Islet of Langerhans (tissue), 1 donor: ENCODE measurements at regions not wholly inside any gene's neighbourhood (a gene's known extent, or its start where the extent isn't known, plus 50 kb on each side); places are given as distances from the start of the nearest gene placed in this dataset.

Source experiments
- FAIRE-seq: peaks from one replicate; lab custom pipeline; 2011; peaks lifted over from hg19 to GRCh38; lab: Jason Lieb, UNC

DNA sequence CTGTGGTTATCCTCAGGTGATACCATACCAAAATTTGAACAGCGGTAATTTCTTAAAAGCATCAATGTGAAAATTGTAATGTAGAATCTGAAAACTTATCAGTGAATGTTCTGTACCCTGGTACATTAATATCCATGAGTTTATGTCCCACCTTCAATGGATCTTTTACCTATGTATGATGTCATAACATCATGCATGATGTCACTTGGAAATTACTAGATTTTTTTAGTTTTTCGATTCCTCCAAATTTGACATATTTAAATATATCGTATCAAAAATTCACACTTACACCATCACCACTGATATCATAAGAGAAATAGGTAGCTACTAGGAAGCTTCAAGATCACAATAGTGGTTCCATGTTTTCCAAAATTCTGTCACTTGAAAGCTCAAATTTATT, 95.0 kb upstream of the AKR1E2 start:
- no peak for FAIRE-seq

DNA sequence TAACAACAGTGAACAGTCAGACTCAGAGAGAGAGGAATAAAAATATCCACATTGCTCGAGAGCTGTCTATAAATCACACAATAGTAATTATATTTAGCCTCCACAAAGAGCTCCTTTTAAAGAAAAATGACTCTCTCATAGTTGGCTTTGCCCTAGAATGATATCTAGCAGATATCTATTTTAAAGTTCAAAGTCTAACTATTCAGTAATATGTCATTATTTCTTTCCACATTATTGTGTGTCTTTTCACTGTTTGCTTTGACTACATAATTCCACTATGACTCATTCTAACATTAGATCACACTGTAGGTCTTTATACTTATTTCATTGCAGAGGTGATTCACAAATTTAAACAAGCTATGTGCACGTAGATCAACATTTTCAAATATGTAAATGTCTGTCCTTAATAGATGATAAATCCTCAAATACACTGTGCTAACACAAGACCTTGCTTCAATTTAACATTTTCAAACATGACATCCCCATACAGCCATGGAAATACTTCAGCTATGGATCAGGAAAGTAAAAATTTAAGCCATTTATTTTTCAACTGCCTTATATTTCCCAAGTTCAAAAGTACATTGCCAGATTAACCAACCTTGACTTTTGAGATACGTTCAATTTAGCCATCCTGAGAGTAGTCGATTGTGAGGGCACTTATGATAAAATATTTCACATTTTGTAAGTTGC, 99.9 kb upstream of the AKR1E2 start:
- peak; percentile 99 for FAIRE-seq

DNA sequence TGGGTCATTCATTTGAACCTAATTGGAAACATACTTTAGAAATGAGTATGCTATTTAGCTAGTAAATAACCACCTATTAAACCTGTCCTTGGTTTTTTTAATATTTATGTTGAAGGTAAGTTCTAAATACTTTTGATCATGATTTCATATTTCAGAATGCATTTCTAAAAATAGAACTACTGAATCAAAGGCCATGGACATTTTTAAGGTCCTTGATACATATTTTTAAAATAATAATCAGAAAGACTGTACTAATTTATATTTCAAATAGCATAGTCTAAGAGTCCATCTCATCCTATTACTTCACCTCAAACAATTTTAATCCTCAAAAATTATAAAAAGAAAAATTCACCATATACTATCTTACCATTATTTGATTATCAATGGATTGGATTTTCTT, 102.1 kb upstream of the AKR1E2 start:
- FAIRE-seq, result no peak

DNA sequence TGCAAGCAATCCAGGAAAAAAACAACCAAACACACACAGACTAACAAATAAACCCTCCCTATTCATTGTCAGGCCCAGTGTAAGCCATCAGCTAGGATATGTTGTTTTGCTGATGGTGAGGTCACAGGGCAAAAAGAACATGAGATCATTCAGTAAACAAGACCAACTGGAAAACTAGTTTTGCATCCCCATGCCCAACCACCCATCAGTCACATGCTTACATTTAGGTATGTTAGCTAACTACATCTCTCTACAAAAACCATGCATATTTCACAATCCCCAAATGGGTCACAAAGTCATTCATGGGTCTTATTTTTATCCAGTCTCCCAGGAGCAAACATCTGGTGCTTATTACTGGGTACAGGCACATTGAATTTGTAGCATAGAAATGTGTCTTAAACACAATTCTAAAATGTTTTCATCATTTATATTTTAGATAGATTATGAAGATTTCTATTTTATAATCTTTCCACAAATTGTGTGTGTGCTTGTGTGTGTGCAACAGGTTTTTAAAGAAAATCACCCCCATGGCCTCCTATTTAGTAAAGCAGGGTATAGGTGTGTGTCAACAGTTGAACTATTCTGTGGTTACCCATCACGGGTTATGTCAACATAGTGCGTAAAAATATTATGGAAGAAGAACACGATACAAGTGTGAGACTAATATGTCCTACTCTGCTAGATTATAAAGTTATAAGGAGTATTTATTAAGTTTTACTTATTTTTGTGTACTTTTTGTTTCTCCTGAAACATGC, 103.8 kb upstream of the AKR1E2 start:
- FAIRE-seq, result no peak

DNA sequence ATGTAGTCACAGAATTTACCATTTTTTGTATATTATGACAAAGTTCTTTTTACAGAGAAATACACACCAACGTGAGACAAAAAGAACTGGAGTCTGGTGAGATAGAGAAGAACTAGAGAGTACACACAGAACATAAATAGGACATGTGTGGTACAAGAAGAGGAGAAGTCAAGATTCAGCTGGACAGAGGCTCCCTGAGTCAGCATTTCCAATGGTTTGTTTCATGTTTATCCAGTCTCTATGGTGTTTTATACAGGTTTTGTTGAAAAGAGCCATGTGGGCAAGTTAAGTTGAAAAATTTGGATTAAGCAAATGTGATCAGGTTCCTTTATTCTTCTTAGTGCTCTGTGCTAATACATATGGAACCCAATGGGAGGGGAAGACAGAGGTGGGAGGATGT, 105.5 kb upstream of the AKR1E2 start:
- peak; percentile 13 for FAIRE-seq

DNA sequence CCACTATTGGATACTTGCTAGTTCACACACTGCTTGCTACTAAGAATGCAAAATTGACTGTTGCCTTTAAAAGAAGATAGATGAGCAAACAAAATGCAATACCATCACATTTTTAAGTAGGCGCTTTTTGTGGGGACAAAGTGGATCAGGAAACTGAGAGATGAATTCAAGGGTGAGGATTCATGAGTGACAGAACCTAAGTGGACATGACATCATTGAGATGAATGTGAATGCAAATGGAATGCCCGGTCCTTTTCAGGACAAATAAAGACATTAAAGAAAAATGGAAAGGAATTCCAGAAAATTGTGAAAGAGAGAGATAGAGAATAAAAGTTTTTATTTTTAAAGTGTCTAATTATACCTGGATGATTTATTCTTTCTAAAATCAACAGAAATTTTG, 106.3 kb upstream of the AKR1E2 start:
- no peak for FAIRE-seq

DNA sequence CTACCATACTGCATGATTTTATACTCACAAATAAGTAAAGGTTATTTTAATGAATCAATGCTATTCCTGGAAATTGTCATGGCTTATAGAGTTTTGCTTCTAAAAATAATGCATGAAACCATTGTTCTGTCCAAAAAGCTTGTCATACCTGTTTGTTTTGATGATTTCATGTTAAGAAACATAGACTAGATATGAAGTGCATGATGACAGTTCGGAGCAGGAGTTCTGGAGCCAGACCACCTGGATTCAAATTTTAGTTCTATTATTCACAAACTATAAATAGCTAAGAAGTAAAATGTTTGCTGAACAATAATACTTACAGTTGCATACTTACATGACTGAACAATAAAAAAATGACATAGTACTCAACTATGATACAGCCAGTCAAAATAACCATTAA, 107.0 kb upstream of the AKR1E2 start:
- FAIRE-seq, result no peak

DNA sequence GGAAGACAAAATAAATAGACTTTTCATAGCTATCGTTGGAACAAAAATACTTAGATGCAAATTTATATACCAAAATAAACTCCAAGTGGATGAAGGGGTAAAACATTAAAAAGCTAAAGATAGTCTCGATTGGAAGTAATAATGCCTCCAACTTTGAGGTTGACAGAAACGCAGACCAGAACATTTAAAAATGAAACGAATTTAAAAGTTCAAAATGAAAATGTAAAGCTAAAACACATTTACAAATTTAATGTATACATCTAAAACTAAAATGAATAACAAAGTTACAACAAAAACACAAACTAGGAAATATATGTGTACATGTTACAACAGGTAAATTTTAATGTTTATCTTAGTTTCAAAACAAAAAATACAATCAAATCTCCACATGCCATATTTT, 107.5 kb upstream of the AKR1E2 start:
- FAIRE-seq, result no peak

DNA sequence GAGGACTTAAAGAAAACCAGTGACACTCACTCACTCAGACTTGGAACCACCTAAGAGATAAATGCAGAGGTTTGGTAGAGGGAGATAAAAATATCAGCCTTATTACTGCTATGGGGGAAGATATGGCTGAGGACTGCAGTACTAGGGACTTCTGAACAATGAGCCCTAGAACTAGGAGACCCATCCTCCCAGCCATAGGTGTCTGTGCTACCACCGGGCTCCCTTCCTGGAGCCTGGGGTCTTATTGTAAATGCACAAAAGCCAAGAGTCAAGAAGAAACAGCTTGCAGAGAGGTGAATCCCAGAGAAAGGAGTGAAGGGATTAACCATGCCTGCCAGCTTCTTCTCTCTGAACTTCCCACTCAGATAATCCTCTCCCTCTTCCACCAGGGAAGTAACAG, 108.3 kb upstream of the AKR1E2 start:
- no peak for FAIRE-seq

DNA sequence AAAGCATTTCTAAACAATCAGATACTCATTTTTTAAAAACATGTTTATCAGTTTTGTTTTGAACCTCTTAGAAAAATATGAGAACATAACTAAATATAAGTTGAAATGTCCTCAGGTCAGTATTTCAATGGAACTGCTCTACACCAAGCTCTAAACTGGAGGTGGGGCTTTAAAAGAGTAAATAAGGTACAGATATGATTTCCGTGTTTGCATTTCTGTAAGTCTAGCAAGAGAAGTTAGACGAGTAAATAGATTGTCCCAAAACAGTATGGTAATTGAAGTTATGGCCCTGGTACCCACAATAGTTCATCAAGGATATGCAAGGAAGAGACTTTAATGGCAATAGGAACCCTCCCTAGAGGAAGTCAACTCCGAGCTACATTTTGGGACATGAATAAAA, 115.1 kb upstream of the AKR1E2 start:
- FAIRE-seq, result no peak

DNA sequence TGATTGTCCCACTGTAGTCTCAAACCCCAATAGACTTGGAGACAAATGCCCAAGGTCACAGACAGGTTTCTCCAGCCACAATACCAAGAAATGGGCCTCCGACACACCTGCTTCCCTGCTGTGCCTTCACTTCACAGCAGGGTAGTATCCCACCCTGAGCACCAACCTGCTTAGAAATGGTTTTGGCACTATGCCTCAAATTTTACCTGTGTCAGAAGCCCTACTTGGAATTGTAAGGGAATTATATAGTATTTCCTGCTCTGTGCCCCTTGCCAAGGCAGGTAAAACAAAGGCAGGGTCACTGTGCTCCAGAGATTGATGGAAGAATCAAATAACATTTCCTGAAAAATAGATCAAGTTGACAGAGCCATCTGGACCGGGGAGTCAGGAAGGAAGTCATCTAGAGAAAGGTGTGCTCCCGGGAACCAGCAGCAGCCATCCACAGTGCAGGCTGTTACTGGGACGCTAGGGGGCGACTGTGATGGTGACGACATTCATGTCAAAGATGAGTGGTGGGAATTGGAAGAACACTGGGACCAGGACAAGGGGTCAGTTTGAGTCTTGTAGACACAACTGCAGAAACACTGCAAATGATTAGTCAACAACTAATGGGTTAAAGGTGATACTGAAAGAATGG, 117.8 kb upstream of the AKR1E2 start:
- FAIRE-seq, result no peak

DNA sequence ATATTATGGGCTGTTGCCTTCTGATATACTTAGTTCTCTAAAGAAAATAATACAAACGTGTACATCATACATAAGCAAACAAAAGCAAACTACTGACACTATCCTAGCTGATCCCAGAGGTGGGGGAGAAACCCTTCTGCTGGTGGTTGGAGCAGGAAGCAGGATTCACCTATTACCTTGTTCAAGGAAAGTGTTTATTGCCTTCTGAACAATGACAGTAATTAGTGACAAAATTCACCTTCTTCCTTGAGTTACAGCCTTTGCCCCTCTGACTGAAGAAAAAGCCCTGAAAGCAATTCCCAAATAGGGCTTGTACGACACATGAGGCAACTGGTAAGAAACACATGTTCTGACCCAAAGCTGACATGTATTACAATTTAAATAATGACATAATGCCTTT, 118.8 kb upstream of the AKR1E2 start:
- FAIRE-seq, result no peak

DNA sequence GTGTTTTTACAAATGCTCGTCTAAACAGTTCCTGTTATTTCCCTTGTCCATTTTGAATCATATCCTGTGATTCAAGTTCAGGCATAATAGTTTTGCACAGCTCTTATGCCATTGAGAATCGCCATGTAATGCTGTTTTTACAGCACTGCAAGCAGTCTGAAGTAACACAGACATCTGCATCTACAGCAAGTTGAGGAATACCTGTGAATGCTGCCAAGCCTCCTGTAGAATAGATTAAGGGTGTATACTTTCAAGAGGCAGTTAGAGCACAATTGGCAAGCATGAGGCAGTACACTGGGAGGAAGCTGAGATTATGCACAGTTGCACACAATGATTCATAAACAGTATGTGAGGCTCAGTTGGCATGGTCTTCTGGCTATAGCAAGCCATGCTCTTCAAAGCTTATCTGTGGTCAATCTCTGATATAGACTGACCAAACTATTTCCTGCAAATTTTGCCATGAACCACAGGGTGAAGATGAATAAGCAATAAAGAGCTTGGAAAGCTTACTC, 121.9 kb upstream of the AKR1E2 start:
- FAIRE-seq, result no peak

DNA sequence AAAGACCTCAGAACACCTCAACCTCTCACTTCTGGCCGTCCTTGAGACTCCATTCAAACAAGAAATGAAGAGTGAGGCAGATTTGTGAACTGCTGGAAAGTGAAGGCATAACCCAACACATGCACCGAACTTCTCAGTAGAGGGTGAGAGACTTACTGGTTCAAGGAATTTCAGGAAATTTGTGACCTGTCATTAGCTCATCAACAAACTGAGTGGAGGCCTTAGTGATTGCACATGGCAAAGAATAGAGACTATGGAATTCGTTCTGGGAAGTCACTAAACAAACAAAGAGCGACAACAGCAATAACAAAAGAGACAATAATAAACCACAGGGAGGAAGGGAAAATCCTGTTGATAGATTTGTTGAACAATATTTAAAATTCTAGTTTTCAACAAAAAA, 125.0 kb upstream of the AKR1E2 start:
- FAIRE-seq, result no peak

DNA sequence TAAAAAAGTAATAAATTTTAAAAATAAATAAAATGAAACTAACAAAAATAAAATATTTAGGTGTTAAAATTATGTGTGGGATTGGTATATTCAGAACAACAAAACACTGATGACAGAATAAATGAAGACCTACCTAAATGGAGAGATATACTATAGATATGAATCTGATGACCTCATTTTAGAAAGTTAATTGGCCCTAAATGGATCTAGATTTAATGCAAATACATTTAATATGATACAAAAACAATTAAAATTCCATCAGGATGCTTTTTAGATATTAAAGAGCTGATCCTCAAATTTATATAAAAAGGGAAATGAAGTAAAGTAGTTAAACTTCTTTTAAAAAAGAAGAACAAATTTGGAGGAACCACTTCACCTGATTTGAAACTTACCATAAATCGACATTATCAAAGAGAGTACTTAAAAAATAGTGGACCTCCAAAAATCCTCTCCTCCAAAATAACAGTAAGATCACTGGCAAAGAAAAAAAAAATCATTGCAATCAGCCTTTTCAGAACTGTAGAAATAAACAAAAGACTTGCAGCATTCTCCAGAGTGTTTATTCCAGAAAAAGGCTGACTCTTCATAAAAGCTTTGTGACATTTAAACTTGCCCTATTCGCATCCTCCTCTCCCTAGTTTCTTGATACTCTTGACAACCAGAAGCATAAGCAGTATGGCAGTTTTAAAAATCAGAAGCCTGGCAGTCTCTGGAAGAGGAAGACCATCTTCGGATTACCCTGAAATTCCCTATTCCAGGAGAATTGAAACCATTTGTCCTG, 125.9 kb upstream of the AKR1E2 start:
- no peak for FAIRE-seq

DNA sequence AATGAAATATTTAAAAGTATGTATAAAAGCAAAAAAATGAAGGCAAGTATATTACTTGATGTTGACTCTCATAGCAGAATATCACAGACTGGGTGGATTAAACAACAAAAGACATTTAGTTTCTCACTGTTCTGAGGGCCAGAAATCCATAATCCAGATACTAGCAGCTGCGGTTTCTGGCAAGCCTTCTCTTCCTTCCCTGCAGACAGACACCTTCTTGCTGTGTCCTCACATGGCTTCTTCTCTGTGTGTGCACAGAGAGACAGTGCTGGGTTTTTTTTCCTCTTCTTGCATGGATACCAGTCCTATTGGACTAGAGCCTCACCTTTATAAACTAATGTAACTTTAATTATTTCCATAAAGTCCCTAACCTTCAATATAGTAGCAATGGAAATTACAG, 127.9 kb upstream of the AKR1E2 start:
- no peak for FAIRE-seq

DNA sequence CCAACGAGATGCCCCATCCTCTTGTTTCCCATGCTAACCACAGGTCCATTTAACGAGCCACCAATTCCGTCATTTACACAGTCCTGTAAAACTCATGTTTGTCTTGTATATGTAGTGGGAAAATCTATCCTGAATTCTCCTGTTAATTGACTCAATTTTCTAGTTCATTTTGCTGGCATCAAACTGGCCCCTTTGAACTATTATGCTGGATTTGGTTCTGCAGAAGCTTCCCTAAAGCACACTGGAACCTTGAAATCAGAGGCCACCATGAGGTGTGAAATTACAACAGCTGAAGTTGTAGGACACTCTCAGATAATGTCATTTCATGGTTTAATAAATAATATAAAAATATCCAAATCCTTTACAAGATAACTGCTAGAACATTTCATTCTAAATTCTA, 129.8 kb upstream of the AKR1E2 start:
- FAIRE-seq, result no peak

DNA sequence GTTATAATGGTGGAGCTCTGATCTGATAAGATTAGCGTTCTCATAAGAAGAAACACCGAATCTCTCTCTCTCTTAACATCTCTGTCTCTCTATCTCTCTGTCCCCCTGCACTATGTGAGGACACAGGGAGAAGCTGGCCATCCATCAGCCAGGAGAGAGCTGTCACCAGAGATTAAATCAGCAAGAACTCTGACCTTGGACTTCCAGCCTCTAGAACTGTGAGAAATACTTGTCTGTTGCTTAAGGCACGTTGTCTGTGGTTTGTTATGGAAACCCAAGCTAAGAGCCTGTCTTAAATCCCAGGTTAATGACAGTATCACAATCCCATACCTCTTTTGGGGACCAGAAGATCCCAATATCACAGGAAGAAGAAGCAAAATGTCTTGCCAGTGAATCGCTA, 132.0 kb upstream of the AKR1E2 start:
- no peak for FAIRE-seq

DNA sequence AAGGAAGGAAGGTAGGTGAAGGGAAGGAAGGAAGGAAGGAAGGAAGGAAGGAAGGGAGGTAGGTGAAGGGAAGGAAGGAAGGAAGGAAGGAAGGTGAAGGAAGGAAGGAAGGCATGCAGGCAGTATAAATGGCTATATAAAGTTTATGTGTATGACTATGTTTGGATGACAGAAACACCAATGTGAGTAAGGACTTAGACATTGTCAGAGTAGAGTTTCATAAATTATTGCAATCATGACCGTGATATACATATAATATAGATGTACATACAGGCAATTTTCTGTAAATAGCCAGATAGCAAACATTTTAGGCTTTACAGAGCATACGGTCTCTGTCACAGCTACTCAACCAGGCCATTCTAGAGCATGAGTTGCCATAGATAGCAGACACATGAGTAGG, 133.8 kb upstream of the AKR1E2 start:
- no peak for FAIRE-seq

DNA sequence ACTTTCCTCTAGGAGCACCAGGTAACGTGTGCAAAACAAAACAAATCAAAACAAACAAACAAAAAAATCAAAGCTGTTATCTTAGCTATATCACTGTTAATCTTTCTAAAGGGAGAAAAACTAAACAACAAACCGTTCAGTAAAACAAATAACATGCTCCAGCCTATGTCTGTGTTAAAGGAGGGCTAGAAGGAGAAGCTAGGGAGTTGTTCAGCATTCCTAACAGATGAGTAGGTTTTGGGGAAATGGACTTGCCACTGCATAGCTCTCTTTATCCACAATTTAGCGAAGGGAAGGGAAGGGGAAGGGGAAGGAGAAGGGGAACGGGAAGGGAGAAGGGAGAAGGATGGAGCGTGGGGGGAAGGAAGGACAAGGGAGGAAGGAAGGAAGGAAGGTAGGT, 134.2 kb upstream of the AKR1E2 start:
- no peak for FAIRE-seq

DNA sequence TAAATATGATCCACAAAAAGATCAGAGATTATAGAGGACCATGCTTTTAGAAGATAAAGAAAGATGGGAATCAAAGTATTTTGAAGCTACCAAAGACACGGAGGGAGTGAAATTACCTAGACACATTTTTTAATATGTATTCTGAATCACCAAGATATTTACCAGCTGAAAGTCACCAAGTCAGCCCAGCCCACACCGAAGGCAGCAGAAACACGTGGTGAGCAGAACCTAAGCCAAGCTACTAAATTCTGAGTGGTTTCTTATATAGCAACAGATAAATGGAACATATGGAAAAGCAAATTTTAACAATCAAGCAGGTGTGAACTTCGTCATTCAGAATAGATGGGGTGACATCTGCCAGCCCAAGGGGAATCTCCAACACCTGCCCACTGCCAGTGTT, 134.7 kb upstream of the AKR1E2 start:
- no peak for FAIRE-seq

DNA sequence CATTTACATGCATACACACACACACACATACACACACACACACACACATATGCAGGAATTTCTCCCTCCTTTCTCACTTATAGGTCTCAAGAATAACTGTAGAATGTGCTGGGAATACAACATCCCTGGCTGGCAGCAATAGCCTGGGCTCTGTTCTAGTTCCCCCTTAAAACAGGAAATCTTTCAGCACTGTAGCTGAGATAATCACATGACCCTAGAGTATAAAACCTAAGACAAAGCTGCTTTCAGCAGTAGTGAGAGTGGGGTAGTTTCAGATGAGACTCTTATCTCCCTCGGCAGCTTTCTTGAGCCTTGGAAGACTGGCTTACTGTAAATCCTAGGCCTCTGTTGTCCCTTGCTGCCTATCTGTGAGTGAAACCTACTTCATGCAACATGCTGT, 137.4 kb upstream of the AKR1E2 start:
- FAIRE-seq, result no peak

DNA sequence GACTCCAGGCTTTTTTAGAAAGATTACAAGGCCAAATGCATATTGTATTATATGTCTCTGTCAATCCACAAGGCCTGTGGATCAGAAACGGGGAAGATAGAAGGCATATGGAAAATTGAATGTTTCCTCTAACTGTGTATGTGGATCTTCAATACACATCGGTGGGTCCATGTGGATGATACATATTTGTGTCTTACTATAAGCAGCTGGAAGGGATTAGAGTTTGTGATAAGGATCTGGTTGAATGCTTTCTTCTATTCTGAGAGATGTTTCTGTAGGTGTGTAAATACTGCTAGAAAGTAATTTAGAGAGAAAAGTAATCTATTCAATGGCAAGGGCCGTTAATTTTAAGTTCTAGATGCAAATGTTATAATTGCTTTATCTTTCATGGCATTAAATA, 137.8 kb upstream of the AKR1E2 start:
- FAIRE-seq, result no peak
